Central memory CD8-positive, alpha-beta T cell (primary cell): ENCODE measurements at regions not wholly inside any gene's neighbourhood (a gene's known extent, or its start where the extent isn't known, plus 50 kb on each side); places are given as distances from the start of the nearest gene placed in this dataset.

Source experiments
- ATAC-seq: fragments of 150-1000 bp; cut with Tn5 transposase; replicated peaks from 2 replicates; pipeline ENCODE4 v1.10.0; 2022; ENCODE audit warnings: mild to moderate bottlenecking, moderate FRiP score, moderate number of reproducible peaks; ENCODE audit not compliant: poor library complexity, severe bottlenecking; ENCODE audit errors: extremely low read depth
- DNase-seq, 2 donors: peaks; one replicate each; pipeline ENCODE4 v3.0.0; 2021; ENCODE audit warnings: low spot score in 2 of 2
- H3K27ac Mint-ChIP-seq: one replicate; pipeline ENCODE4 v1.8.0; 2022; ENCODE audit warnings: low read depth, mild to moderate bottlenecking, moderate library complexity, mixed read lengths
- H3K27me3 Mint-ChIP-seq: one replicate; pipeline ENCODE4 v1.8.0; 2022; ENCODE audit warnings: mixed read lengths
- H3K36me3 Mint-ChIP-seq: one replicate; pipeline ENCODE4 v1.8.0; 2022; ENCODE audit warnings: mild to moderate bottlenecking, moderate library complexity, mixed read lengths; ENCODE audit not compliant: insufficient read depth
- H3K4me1 Mint-ChIP-seq: one replicate; pipeline ENCODE4 v1.8.0; 2022; ENCODE audit warnings: mixed read lengths
- H3K4me3 Mint-ChIP-seq: one replicate; pipeline ENCODE4 v1.8.0; 2022; ENCODE audit warnings: mild to moderate bottlenecking, moderate library complexity, mixed read lengths
- H3K9me3 Mint-ChIP-seq: one replicate; pipeline ENCODE4 v1.8.0; 2022; ENCODE audit warnings: mixed read lengths

- H3K27ac Mint-ChIP-seq = no peak overlapping the region
- no peaks in the 10 kb centered on the region for H3K9me3 Mint-ChIP-seq
- DNase-seq (no peak), ATAC-seq (no peak)
- no peaks in the 10 kb centered on the region for H3K36me3 Mint-ChIP-seq
- no peak overlapping the region for H3K4me3 Mint-ChIP-seq
- peaks cover 62% of the 10 kb centered on the region for H3K27me3 Mint-ChIP-seq
- H3K4me1 Mint-ChIP-seq = peaks cover 6% of the 10 kb centered on the region
Observed at GRCh38 chr17:74015990-74016389, 187.5 kb upstream of the RPL38 start.

GRCh38 chr17:74016461-74016860 lies 187.0 kb upstream of the RPL38 start:
- Mint-ChIP-seq H3K27me3 (peaks cover 60% of the 10 kb centered on the region), H3K4me1 (peaks cover 6% of the 10 kb centered on the region)

GRCh38 chr17:74017466-74017865 lies 186.0 kb upstream of the RPL38 start:
- H3K27ac Mint-ChIP-seq = no peak overlapping the region
- no peaks in the 10 kb centered on the region for H3K36me3 Mint-ChIP-seq
- no peak for DNase-seq
- ATAC-seq = no peak
- no peaks in the 10 kb centered on the region for H3K9me3 Mint-ChIP-seq
- H3K4me1 Mint-ChIP-seq = peaks cover 3% of the 10 kb centered on the region
- peaks cover 55% of the 10 kb centered on the region for H3K27me3 Mint-ChIP-seq
- no peak overlapping the region for H3K4me3 Mint-ChIP-seq

More at GRCh38 chr17:74016461-74016860, 187.0 kb upstream of the RPL38 start:
- no peak for DNase-seq
- ATAC-seq = no peak
- Mint-ChIP-seq H3K27ac (no peak overlapping the region), H3K4me3 (no peak overlapping the region), H3K9me3 (no peaks in the 10 kb centered on the region), H3K36me3 (no peaks in the 10 kb centered on the region)

GRCh38 chr17:74018115-74018514 lies 185.4 kb upstream of the RPL38 start:
- no peak for ATAC-seq
- peaks cover 52% of the 10 kb centered on the region for H3K27me3 Mint-ChIP-seq

GRCh38 chr17:74019271-74019670 lies 184.2 kb upstream of the RPL38 start:
- H3K36me3 Mint-ChIP-seq = no peaks in the 10 kb centered on the region
- peaks cover 52% of the 10 kb centered on the region for H3K27me3 Mint-ChIP-seq
- H3K27ac Mint-ChIP-seq = no peak overlapping the region
- no peaks in the 10 kb centered on the region for H3K4me1 Mint-ChIP-seq
- DNase-seq = no peak
- no peak overlapping the region for H3K4me3 Mint-ChIP-seq
- no peak for ATAC-seq
- H3K9me3 Mint-ChIP-seq = no peaks in the 10 kb centered on the region

More at GRCh38 chr17:74018115-74018514, 185.4 kb upstream of the RPL38 start:
- H3K36me3 Mint-ChIP-seq = no peaks in the 10 kb centered on the region
- H3K4me1 Mint-ChIP-seq = no peaks in the 10 kb centered on the region
- no peak overlapping the region for H3K4me3 Mint-ChIP-seq
- no peak overlapping the region for H3K27ac Mint-ChIP-seq
- no peaks in the 10 kb centered on the region for H3K9me3 Mint-ChIP-seq
- no peak for DNase-seq

GRCh38 chr17:74019860-74020259 lies 183.6 kb upstream of the RPL38 start:
- DNase-seq = no peak

GRCh38 chr17:74020522-74020921 lies 183.0 kb upstream of the RPL38 start:
- Mint-ChIP-seq H3K27me3 (peaks cover 52% of the 10 kb centered on the region), H3K4me1 (no peaks in the 10 kb centered on the region), H3K27ac (no peak overlapping the region), H3K9me3 (no peaks in the 10 kb centered on the region), H3K4me3 (no peak overlapping the region), H3K36me3 (no peaks in the 10 kb centered on the region)
- DNase-seq (no peak), ATAC-seq (no peak)

More at GRCh38 chr17:74019860-74020259, 183.6 kb upstream of the RPL38 start:
- Mint-ChIP-seq H3K4me3 (no peak overlapping the region), H3K36me3 (no peaks in the 10 kb centered on the region), H3K27me3 (peaks cover 57% of the 10 kb centered on the region), H3K4me1 (no peaks in the 10 kb centered on the region), H3K9me3 (no peaks in the 10 kb centered on the region), H3K27ac (no peak overlapping the region)
- no peak for ATAC-seq

GRCh38 chr17:74024871-74025531 lies 178.5 kb upstream of the RPL38 start:
- H3K9me3 Mint-ChIP-seq = no peaks in the 10 kb centered on the region
- DNase-seq = no peak
- H3K27me3 Mint-ChIP-seq = peaks cover 56% of the 10 kb centered on the region
- H3K4me1 Mint-ChIP-seq = no peaks in the 10 kb centered on the region
- ATAC-seq = no peak
- H3K27ac Mint-ChIP-seq = no peak overlapping the region
- H3K36me3 Mint-ChIP-seq = peaks cover 1% of the 10 kb centered on the region
- no peak overlapping the region for H3K4me3 Mint-ChIP-seq

- no peak overlapping the region for H3K4me3 Mint-ChIP-seq
- no peak for DNase-seq
- no peak for ATAC-seq
- peaks cover 80% of the 10 kb centered on the region for H3K27me3 Mint-ChIP-seq
- H3K9me3 Mint-ChIP-seq = no peaks in the 10 kb centered on the region
- H3K36me3 Mint-ChIP-seq = peaks cover 1% of the 10 kb centered on the region
- no peak overlapping the region for H3K27ac Mint-ChIP-seq
- no peaks in the 10 kb centered on the region for H3K4me1 Mint-ChIP-seq
Observed at GRCh38 chr17:74027444-74027843, 176.0 kb upstream of the RPL38 start.

GRCh38 chr17:74028354-74029116 lies 174.9 kb upstream of the RPL38 start:
- ATAC-seq (no peak), DNase-seq (no peak)
- H3K27ac Mint-ChIP-seq = no peak overlapping the region
- H3K4me3 Mint-ChIP-seq = no peak overlapping the region
- no peaks in the 10 kb centered on the region for H3K4me1 Mint-ChIP-seq
- H3K27me3 Mint-ChIP-seq = peaks cover 81% of the 10 kb centered on the region
- no peaks in the 10 kb centered on the region for H3K9me3 Mint-ChIP-seq
- H3K36me3 Mint-ChIP-seq = peaks cover 1% of the 10 kb centered on the region

- ATAC-seq = no peak
- Mint-ChIP-seq H3K27ac (no peak overlapping the region), H3K27me3 (peaks cover 76% of the 10 kb centered on the region), H3K9me3 (no peaks in the 10 kb centered on the region), H3K4me3 (no peak overlapping the region), H3K36me3 (peaks cover 1% of the 10 kb centered on the region), H3K4me1 (no peaks in the 10 kb centered on the region)
- no peak for DNase-seq
Observed at GRCh38 chr17:74031316-74032090, 172.0 kb upstream of the RPL38 start.

- peaks cover 81% of the 10 kb centered on the region for H3K27me3 Mint-ChIP-seq
- H3K4me1 Mint-ChIP-seq = no peaks in the 10 kb centered on the region
- ATAC-seq (no peak), DNase-seq (no peak)
- H3K4me3 Mint-ChIP-seq = no peak overlapping the region
- no peak overlapping the region for H3K27ac Mint-ChIP-seq
- no peaks in the 10 kb centered on the region for H3K9me3 Mint-ChIP-seq
- peaks cover 1% of the 10 kb centered on the region for H3K36me3 Mint-ChIP-seq
Observed at GRCh38 chr17:74032222-74032621, 171.3 kb upstream of the RPL38 start.
